NCI-H2107 treated with DMSO at 0.1 percent for 48 hours (cell line): ENCODE measurements at regions not wholly inside any gene's neighbourhood (a gene's known extent, or its start where the extent isn't known, plus 50 kb on each side); places are given as distances from the start of the nearest gene placed in this dataset.

Experiments used
- DNase-seq: peaks from one replicate; lab custom pipeline; 2025; ENCODE audit not compliant: unreplicated experiment; lab: John Stamatoyannopoulos, UW

GRCh38 chr15:95359966-95360365 lies 970.5 kb upstream of the NR2F2 start:
- DNase-seq: no peak

GRCh38 chr15:95362306-95362705 lies 968.2 kb upstream of the NR2F2 start:
- DNase-seq: no peak

GRCh38 chr15:95363646-95364045 lies 966.9 kb upstream of the NR2F2 start:
- no peak for DNase-seq

- no peak for DNase-seq
Observed at GRCh38 chr15:95365511-95366107, 964.9 kb upstream of the NR2F2 start.

GRCh38 chr15:95368191-95368590 lies 962.3 kb upstream of the NR2F2 start:
- DNase-seq: no peak

- DNase-seq: no peak
Observed at GRCh38 chr15:95368755-95369601, 961.5 kb upstream of the NR2F2 start.

GRCh38 chr15:95370291-95370690 lies 960.2 kb upstream of the NR2F2 start:
- no peak for DNase-seq

GRCh38 chr15:95371664-95372063 lies 958.8 kb upstream of the NR2F2 start:
- DNase-seq: no peak

DNA sequence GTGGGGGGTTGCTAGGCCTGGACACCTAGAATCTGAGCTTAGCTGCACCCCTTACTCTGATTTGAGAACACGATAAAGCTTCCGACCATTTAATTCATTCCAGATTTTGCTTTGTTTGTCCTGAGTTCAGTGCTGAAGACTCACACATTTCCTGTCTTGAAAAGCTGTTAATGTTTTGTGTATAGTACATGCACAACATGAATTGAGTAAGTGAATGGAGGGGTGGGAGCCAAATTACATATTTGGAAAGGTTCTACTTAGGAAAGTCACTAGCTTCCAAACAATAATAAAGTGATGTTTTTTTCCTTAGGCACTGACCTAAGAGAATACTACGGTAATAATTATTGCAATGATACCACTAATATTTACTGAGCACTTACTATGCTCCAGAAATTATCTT lies 955.2 kb upstream of the NR2F2 start:
- no peak for DNase-seq

- no peak for DNase-seq
Observed at GRCh38 chr15:95377258-95377852, 953.1 kb upstream of the NR2F2 start.

GRCh38 chr15:95394186-95395067 lies 936.1 kb upstream of the NR2F2 start:
- DNase-seq: no peak

GRCh38 chr15:95400428-95400827 lies 930.1 kb upstream of the NR2F2 start:
- no peak for DNase-seq

GRCh38 chr15:95401587-95401986 lies 928.9 kb upstream of the NR2F2 start:
- no peak for DNase-seq

DNA sequence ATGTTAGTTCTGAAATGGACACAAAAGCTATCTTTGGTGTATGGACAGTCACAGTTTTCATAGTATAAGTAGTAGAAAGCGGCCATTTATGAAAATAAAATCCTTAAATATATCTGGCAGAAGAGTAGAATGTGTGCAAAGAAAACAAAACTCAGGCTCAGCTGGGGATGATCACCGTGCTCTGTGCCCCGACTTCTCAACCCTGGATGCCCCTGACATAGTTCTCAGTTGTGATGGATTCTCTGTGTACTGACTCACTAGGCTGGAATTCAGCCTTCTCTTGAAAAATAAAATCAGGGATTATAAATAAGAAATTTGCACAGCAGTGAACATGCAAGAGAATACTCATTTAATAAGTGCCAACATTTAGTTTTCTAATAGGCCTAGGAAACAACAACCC lies 925.1 kb upstream of the NR2F2 start:
- DNase-seq: no peak

DNA sequence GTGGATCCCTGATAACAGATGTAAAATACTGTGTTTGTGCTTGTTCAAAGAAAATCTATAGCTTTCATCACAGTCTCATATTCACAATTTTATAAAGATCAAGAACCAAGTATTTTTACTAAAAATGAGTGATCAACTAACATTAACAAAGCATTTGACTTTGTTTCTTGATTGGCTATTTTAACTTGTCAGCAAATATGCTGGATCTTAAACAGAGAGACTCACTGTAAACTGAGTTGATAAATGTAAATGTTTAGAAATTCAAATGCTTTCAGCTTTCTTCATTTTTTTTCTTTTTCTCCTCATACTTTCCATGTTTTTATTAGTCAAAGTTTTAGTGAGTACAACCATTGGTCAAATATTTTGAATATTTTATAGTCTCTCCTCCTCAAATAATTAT lies 923.0 kb upstream of the NR2F2 start:
- DNase-seq: no peak

DNA sequence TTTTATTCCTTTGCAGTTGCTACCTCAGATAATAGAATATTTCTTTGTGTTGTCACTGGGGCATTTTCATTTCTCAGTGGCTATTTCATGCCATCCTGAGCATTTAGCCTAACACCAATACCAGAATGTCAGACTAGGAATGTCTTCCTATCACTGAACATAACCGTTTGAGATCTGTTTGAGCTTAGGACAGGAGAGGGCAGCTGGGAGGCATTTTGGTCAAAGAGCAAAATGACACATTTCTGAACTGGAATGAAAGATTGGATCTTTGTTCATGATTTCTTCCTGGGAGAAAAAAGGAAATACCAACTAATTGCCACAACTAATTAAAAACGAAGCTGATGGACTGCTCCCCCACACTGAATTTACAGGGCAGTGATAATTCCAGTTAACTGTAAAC lies 921.3 kb upstream of the NR2F2 start:
- no peak for DNase-seq

DNA sequence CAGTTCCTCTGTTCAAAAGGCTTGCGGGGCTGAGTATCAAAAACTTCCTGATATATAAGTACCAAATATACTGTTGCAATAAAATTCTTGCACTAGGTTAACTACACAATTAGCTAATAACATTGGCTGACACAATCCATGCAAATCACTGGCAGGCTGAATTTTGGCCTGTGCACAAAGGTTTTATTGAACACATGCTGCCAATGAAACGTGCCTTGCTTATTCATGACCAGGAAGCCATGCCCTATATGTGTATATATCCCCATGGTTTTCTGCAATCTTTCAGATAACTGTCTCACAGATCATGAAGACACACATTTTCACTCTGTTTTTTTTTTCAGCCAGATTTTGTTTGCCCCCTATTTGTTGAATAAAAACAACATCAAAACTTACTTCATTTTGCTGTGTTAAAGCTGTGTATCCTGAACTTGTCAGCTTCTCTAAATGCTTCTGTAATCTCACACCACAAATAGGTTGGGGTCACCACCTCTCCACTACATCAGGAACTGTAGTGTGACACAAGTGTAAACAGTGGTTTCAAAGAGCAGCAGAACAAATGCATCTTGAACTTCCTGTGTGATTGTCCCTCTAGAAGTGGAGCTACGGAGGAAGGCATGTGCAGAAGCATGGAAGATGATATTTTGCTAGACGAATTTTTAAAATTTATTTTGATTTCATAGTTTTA lies 920.7 kb upstream of the NR2F2 start:
- no peak for DNase-seq

DNA sequence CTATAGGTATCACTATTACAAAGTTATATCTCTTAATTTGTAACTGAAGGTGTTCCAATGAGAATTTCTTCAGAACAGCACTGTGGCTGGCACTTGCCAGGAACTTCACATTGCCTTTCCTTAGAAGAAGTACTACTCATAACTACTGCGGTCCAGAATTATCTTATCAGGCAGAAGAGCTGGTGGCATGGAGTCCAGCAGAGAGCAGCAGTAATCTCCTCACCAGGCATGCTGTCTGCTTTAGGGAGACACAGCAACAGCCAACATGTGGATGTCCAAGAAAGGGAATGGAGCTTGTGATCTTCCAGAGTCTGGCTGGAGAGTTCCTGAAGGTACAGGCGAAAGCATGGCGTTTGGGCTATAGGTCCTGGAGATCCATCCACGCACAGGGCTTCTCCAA lies 919.7 kb upstream of the NR2F2 start:
- DNase-seq: no peak

DNA sequence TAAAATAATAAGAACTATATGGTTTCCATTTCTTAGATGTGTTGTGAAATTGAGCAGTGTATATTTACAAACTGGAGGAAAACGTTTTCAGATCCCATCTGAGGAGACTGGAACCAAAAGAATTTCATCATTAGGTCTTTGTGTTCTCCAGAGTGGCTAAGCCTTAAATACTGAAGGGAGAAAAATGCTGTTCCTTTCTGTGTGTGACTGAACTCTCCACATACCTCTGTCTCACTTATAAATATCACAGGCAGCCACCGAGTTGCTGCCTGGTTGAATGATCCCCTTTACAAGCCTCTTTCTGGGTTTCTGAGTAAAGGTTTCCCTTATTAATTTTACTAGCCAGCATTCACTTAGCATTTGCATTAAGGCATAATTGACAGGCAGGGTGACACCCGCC lies 913.9 kb upstream of the NR2F2 start:
- DNase-seq: no peak

GRCh38 chr15:95417761-95418160 lies 912.7 kb upstream of the NR2F2 start:
- no peak for DNase-seq

- DNase-seq: no peak
Observed at GRCh38 chr15:95422255-95422654, 908.2 kb upstream of the NR2F2 start.
